Stimulated activated CD4-positive, alpha-beta T cell treated with anti-CD3 and anti-CD28 coated beads, Interleukin-4, amount 100 ng/mL, for 1 hour (primary cell): ENCODE measurements at regions not wholly inside any gene's neighbourhood (a gene's known extent, or its start where the extent isn't known, plus 50 kb on each side); places are given as distances from the start of the nearest gene placed in this dataset.
"Not testable (repeated sequence)": the region's sequence is repeated elsewhere in the genome, so short reads cannot be mapped to it uniquely, and the experiment has no call there.

Experiments
- DNase-seq: peaks from one replicate; pipeline ENCODE4 v3.0.0-alpha.2; 2020

DNA sequence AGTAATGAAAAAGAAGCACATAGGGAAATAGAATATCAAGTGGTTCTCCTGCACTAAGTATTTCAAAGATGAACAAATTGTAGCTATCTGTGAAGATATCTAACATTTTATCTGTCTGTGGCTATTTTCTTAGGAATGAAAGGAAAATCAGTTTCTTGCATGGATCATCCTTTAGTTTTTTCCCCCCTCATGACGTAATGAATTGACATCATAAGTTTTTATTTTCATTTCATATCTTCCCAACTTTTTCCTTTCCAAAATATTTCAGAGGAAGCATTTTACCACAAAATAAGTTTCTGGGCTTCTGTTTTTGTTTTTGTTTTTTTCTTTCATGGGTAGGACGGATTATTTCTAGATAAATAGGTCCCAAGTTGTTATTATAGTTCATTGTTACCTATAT is 996.6 kb downstream of the TMEM121 start:
- DNase-seq = no peak

DNA sequence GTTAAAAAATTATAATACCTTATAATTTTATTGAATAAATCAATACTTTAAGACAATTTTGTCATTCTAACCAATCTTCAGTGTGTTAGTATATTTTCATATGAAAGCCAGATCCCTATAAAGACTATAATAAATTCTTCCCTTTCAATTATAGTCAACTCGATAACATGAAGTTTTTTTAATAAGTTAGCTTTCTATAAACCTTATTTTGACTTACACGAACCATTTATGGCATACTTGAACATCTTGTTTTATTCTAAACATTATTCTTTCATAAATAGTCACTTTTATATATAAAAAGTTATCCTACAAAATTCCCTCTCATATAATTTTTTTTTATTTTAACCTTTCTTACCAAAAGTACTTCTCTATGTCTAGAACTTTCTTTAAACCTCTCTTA is 1002.3 kb downstream of the TMEM121 start:
- no peak for DNase-seq

DNA sequence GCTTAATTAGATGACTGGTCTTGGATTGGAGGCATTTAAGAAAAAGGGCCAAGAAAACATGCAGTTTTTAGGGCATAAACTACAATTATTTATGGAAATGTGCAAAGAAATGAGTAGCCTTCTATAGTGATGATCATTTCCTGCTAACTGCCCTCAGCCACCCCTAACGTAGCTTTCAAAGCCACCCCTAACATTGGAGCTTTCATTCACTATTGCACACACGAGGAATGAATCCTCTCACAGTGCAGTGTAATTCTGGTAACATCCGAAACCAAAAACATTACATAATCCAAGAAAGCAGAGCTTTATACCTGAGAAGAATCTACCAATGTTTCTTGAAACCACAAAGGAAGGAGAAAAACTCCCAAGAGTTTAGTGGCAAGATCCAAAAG is 1003.6 kb downstream of the TMEM121 start:
- no peak for DNase-seq

DNA sequence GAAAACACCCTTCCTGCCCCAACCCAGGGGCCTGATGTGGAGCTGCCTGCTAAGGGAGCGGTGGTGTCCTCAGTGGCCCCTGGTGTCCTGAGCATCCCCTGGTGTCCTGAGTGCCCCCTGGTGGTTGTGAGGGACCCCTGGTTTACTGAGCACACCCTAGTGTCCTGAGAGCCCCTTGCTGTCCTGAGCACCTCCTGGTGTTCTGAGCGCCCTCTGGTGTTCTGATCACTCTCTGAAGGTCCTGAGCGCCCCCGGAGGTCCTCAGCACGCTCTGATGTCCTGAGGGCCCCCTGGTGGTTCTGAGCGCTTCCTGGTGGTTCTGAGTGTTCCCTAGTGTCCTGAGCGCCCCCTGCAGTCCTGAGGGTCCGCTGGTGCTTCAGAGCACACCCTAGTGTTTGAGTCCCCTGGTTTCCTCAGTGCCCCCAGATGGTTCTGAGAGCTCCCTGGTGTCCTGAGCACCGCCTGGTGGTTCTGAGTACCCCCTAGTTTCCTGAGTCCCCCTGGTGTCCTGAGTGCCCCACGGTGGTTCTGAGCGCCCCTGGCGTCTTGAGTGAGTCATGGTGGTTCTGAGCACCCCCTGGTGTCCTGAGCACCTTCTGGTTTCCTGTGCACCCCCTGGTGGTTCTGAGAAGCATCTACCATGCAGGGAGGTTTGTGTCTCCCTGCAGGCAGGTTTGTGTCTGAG is 1004.2 kb downstream of the TMEM121 start:
- peak; percentile 40 for DNase-seq

DNA sequence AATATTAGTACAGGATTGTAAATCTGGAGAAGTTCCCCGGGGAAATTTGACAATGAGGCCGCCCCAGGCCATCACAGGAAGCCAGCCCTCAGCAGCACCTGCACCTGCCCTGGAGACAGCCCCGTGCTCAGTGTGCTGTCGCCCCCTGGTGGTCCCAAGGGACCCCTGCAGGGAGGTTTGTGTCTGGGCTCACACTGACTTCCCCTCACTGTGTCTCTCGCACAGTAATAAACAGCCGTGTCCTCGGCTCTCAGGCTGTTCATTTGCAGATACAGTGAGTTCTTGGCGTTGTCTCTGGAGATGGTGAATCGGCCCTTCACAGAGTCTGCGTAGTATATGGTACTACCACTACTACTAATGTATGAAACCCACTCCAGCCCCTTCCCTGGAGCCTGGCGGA is 1011.2 kb downstream of the TMEM121 start:
- peak; percentile 2 for DNase-seq

DNA sequence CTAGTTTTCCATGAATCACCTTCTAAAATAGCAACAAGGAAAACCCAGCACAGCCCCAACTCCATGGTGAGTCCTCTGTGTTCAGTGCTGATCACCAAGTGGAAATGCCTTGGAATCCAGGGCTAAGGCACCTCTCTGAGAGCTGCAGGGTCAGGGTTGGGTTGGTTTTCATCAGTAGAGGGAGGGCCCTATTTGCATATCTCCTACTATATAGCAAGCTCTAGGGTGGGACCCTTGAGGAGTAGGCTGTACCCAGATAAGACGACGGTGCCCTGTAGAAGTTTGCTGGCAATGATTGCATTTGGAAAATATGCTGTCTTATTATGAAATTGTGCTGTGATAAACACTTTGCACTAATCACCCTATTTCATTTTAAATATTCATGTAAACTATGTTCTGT is 1011.8 kb downstream of the TMEM121 start:
- no peak for DNase-seq

DNA sequence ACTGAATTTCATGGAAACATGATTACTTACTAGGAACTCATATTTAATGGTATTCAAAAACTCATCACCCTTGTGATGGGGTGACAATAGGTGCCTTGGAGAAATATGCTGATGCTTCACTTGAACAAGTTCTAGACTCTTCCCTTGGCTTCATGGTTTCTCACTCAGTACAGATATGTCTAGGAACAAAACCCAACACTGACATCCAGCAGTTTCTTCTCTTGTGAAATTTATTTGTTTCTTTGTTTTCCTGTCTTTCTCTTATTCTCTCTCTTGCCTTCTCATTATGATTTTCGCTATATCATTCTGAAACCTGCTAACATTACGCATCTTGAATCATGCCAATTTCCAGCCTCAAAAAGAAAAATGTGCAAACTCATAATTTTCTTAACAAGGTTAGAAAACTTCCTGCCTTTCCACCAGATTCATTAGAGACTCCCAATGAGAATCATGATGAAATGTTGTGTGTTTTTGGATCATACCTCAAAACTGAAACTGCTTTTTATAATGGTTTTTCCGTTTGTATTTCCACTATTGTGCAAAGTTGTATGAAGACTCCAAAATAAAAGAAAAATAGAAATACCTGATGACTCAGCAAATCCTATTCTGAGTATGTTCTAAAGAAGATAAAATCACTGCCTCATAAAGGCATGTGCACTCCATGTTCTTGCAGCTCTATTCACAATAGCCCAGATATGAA is 1021.5 kb downstream of the TMEM121 start:
- no peak for DNase-seq

DNA sequence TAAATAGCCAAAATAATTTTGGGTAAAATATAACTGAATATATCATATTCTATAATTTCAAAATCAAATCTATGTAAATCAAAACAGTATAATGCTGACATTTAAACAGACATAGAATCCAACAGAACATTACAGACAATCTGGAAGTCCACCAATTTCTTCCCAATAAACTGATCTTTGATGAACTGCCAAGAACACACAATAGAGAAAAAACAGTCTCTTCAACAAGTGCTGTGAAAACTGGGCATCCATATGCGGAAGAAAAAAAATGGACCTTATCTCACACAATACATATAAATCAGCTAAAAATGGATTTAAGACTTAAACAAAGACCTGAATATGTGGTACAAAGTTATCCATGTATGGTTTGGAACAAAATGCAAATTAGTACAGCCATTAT is 1022.7 kb downstream of the TMEM121 start:
- no peak for DNase-seq

DNA sequence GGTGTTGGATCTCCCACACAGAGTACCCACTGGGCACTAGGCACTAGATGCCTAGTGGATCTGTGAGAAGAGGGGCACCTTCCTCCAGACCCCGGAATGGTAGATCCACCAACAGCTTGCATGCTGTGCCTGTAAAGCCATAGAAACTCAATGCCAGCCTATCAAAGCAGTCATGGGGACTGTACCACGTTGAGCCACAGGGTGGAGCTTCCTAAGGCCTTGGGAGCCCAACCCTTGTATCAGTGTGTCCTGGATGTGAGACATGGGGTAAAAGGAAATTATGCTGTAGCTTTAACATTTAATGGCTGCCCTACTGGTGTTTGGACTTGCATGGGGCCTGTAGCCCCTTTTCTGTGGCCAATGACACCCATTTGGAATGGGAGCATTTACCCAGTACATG is 1024.9 kb downstream of the TMEM121 start:
- DNase-seq = no peak

DNA sequence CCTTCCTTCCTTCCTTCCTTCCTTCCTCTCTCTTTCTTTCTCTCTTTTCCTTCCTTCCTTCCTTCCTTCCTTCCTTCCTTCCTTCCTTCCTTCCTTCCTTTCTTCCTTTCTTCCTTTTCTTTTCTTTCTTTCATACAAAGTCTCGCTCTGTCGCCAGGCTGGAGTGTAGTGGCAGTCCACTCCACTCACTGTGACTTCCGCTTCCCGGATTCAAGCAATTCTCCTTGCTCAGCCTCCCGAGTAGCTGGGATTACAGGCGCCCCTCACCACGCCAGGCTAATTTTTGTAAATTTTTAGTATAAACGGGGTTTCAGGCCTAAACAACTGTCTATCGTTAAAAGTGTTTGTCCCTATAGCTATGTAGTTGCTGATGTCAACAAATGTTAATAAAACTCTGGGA is 1029.8 kb downstream of the TMEM121 start:
- DNase-seq = not testable (repeated sequence)

DNA sequence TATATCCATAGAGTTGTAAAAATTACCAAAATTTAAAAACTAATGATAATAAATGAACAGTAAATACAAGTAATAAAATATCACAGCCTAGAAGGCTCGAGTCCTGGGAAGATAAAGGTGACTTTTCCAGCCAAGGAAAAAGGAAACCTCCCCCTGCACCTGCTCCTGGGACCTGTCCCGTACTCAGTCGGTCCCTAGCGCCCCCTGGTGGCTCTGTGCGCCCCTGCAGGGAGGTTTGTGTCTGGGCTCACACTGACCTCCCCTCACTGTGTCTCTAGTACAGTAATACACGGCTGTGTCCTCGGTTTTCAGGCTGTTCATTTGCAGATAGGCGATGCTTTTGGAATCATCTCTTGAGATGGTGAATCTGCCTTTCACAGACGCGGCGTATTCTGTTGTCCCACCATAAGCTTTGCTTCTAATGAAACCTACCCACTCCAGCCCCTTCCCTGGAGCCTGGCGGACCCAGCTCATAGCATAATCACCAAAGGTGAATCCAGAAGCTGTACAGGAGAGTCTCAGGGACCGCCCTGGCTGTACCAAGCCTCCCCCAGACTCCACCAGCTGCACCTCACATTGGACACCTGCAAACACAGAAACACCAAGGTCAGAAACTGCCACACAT is 1030.4 kb downstream of the TMEM121 start:
- DNase-seq = peak; percentile 80

DNA sequence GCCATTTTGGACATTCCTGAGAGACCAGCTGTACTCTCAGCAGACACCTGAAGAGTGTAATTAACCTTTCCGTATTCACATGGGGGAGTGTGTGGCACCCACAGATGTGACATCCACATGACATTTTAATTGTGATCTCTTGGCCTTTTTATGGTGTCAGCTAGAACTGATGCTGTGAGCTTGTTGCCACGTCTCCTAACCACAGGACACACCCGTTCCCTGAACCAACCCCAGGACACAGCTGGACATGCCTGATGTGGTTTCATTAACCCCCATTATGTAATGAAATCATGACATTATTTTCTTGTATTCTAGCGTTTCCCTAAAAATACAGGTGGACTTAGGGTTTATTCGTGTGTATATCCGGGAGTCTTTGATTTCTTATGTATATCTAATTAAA is 1036.1 kb downstream of the TMEM121 start:
- DNase-seq = no peak

DNA sequence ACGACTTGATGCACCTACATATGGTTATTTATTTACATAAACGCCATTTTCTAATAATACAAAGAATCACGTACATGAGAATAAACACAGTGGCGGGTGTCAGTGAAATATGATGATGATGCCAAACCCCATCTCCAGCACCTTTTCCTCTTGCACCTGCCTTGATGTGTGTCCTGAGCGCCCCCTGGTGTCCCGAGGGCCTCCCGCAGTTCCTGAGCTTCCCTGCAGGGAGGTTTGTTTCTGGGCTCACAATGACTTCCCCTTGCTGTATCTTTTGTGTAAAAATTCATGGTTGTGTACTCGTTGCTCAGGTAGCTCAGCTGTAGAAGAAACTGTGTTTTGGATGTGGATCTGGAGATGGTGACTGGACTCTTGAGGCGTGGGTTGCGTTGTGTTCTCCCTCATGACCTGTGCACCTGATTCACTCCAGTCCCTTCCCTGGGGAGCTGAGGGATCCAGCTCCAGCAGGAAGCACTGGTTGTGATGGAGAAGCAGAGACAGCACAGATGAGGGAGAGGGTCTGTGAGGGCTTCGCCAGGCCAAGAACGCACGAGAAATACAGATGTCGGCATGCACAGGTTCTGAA is 1037.8 kb downstream of the TMEM121 start:
- DNase-seq = peak; percentile 69

DNA sequence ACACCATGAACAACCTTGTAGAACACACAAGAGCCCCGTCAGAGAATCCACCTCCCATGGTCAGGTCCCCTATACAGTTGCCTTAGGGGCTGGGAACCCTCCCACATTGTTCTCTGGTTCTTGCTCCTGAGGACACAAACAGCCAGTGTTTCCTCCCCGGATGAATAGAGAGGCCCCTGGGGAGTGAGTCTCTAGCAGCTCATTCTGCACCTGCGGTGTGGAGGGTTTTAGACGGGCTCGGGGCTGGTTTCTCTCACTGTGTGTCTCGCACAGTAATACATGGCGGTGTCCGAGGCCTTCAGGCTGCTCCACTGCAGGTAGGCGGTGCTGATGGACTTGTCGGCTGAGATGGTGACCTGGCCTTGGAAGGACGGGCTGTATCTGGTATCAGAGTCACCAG is 1052.1 kb downstream of the TMEM121 start:
- no peak for DNase-seq

DNA sequence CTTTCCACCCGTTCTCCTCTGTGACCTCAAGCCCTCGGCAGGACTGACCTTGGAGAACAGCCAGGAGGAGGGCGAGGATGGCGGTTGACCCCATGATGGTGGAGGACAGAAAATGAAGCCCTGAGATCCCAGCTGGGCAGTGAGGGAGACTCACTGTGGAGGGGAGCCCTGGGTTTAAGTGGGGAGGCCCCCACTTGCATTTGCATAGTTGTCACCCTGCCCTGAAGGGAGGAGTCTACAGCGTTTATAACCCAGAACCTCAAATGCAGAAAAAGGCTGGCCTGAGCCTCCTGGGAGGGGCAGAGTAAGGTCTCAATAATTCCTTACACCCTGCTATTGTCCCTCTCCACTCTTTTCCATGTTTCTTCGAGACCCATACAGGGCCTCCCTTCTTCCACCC is 1052.7 kb downstream of the TMEM121 start:
- no peak for DNase-seq

DNA sequence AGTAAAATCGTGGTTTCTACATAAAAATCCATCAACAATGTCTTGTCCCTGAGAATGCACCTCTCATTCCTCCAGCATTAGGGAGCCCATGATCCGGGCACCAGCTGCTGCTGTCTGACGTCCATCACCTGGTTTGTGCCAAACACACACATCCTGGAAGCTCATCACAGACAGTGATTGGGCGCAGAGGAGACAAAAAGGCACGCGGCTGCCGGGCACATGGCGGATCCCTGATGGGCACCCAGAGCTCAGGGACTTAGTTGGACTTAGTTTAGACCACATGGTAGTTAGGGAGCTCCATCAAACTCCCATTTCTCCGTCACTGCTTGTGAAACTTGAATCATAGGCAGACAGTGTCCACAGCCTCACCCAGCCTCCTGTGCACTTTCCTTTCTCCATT is 1059.3 kb downstream of the TMEM121 start:
- DNase-seq = no peak

DNA sequence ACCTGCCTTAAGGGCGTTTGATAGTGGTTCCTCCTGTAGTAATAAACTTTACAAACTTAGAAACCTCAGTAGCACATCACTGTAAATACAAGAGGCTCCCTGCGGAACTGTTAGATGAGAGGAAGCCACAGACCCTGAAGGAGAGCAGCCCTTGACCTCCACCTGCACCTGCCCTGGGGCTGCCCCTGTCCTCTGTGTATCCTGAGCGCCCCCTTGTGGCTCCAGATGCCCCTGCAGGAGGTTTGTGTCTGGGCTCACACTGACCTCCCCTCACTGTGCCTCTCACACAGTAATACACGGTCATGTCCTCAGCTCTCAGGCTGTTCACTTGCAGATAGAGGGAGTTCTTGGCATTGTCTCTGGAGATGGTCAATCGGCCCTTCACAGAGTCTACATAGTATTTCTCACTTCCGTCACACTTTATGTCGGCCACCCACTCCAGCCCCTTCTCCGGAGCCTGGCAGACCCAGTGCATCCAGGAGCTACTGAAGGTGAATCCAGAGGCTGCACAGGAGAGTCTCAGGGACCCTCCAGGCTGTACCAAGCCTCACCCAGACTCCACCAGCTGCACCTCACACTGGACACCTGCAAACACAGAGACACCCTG is 1059.8 kb downstream of the TMEM121 start:
- DNase-seq = peak; percentile 66

DNA sequence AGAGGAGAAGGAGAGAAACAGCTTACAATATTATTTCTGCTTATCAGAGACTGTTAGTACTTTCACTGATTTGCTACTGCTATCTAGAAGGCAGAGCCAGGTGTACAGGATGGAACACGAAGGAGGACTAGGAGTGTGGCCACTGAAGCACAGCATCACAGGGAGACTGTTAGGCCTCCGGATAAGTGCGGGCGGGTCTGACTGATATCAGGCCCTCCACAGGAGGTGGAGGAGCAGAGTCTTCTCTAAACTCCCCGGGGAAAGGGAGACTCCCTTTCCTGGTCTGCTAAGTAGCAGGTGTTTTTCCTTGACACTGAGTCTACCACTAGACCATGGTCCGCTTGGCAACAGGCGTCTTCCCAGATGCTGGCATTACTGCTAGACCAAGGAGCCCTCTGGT is 1065.2 kb downstream of the TMEM121 start:
- not testable (repeated sequence) for DNase-seq

DNA sequence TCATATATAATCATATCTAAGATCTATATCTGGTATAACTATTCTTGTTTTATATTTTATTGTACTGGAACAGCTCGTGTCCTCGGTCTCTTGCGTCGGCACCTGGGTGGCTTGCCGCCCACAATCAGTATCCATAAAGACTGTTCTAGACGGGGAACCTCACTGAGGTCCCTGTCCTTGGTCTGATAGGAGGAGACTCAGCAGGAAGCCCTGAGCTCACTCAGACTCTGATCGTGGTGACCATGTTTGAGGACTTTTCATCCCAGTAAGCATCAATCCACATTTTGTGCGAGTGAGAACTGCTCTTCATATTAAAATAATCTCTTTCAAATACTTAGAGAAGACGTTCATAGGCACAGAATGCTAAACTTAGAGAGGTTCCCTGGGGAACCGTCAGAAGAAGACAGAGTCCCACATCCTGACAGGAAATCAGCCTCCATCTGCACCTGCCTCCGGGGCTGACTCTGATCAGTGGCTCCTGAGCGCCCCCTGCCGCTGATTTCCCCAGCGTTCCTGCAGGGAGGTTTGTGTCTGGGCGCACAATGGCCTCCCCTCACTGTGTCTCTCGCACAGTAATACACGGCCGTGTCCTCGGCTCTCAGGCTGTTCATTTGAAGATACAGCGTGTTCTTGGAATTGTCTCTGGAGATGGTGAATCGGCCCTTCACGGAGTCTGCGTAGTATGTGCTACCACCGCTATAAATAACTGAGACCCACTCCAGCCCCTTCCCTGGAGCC is 1065.9 kb downstream of the TMEM121 start:
- DNase-seq = peak; percentile 84

DNA sequence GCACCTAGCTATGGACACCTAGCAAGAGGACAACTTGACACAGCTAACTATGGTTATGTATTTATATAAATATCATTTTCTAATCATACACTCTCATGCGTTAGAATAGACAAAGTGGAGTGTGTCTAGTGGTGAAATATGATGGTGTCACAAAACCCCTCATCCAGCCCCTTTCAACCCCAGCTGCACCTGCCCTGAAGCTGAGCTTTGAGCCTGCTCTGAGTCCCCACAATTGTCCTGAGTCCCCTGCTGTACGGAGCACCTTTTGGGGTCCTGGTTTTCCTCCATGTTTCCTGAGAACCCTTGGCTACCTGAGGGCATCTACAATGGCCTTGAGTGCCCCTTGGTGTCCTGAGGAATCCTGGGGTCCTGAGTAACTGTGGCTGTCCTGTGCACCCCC is 1072.8 kb downstream of the TMEM121 start:
- DNase-seq = no peak

DNA sequence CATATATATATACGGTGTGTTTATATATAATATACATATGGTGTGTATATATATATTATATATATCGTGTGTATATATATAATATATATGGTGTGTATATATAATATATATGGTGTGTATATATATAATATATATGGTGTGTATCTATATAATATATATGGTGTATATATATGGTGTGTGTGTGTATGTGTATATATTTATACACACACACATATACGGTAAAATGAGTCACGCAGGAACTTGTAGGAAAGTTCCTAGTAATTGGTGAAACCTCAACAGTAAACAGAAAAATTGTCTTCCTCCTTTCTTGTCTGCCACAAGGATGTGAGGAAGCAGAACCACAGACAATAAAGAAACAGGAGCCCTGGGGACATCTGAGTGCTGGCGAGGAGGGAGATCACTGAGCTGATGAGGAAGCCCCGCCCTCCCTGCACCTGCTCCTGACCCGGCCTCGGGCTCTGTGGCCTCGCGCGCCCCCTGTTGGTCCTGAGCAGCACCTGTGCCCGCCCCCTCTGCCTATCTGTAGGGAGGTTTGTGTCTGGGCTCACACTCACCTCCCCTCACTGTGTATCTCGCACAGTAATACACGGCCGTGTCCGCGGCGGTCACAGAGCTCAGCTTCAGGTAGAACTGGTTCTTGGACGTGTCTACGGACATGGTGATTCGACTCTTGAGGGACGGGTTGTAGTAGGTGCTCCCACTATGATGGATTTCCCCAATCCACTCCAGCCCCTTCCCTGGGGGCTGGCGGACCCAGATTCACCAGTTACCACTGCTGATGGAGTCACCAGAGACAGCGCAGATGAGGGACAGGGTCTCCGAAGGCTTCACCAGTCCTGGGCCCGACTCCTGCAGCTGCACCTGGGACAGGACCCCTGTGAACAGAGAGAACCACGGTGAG is 1079.4 kb downstream of the TMEM121 start:
- DNase-seq = peak; percentile 87

DNA sequence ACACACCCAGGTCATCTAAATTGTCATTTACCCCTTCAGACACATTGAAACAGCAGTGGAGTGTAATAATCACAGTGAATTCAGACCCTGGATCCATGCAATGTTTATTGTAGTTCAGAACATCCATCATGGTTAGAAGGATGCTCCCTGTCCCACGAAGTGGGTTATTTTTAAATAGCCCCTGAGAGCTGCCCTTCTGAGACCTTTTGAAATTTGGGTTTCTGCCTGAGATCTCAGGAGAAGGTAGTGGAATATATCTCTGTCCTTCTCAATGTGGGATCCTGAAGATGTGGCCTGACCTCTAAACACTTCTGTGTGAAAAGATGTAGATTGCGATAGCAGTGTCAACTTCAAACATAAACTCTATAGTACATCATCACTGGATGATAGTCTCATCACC is 1080.6 kb downstream of the TMEM121 start:
- no peak for DNase-seq
